Mucosa of descending colon (tissue), 3 donors: ENCODE measurements at regions not wholly inside any gene's neighbourhood (a gene's known extent, or its start where the extent isn't known, plus 50 kb on each side); places are given as distances from the start of the nearest gene placed in this dataset.

Experiments used
- ATAC-seq: fragments of 200-7000 bp; cut with Tn5 transposase; one replicate; pipeline ENCODE4 v1.9.1; 2020; ENCODE audit warnings: mild to moderate bottlenecking, moderate library complexity
- DNase-seq, 3 donors: peaks; one replicate each; pipeline ENCODE4 v3.0.0-alpha.2; 2020
- H3K36me3 ChIP-seq: fragments of 200-600 bp; one replicate; pipeline ENCODE4 v1.8.0; 2021; ENCODE audit warnings: low read depth, mild to moderate bottlenecking
- H3K4me1 ChIP-seq: fragments of 200-600 bp; one replicate; pipeline ENCODE4 v1.8.0; 2021; ENCODE audit warnings: low read depth, mild to moderate bottlenecking
- H3K4me3 ChIP-seq: fragments of 200-600 bp; one replicate; pipeline ENCODE4 v1.8.0; 2021; ENCODE audit warnings: mild to moderate bottlenecking
- H3K9me3 ChIP-seq: fragments of 200-600 bp; one replicate; pipeline ENCODE4 v1.8.0; 2021; ENCODE audit warnings: mild to moderate bottlenecking
- intact Hi-C, 2 donors: fragments of 100-400 bp; cut with DNase I in 1 of 2; cut with micrococcal nuclease in 1 of 2; formaldehyde crosslinking; loops; one replicate each; pipeline versions ENCODE4 v1.11.0 to v1.11.1; 2022; cut with DNase I, micrococcal nuclease
- TF ChIP-seq, protein P1 (sequence below): fragments of 200-600 bp; IDR thresholded peaks from one replicate; pipeline ENCODE4 v1.8.0; 2022; ENCODE audit warnings: antibody characterized with exemption, mild to moderate bottlenecking
- donor health status: DM: no; HTN: no; CAD: no; lungs with moderate emphysema.
- donor health status: DM: no; HTN: no; CAD: no.
- donor health status: DM: no; HTN: yes; CAD: no.

DNA sequence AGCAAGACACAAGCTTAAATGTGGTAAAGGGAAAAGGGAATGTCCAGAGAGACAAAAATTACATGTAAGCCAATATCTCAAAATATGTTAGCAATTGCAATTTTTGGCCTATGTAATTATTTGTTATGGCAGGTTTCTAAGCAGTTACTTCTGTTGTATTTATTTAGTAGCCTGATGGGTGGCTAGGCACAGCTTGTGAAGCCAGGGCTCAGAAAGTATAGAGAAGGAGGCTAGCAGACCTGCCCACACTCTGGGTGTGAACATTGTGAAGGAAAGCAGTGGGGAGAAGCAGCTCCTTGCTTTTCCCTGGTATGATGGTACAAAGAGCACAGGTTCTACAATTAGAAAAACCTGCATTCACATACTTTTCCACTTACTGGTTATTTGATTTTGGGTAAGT is 196.5 kb upstream of the PGR start:
- intact Hi-C loops = no loop called here
- no peaks in the 10 kb centered on the region for H3K36me3 ChIP-seq
- no peaks in the 10 kb centered on the region for H3K9me3 ChIP-seq
- H3K4me1 ChIP-seq = no peaks in the 10 kb centered on the region
- TF ChIP-seq, protein P1, sequence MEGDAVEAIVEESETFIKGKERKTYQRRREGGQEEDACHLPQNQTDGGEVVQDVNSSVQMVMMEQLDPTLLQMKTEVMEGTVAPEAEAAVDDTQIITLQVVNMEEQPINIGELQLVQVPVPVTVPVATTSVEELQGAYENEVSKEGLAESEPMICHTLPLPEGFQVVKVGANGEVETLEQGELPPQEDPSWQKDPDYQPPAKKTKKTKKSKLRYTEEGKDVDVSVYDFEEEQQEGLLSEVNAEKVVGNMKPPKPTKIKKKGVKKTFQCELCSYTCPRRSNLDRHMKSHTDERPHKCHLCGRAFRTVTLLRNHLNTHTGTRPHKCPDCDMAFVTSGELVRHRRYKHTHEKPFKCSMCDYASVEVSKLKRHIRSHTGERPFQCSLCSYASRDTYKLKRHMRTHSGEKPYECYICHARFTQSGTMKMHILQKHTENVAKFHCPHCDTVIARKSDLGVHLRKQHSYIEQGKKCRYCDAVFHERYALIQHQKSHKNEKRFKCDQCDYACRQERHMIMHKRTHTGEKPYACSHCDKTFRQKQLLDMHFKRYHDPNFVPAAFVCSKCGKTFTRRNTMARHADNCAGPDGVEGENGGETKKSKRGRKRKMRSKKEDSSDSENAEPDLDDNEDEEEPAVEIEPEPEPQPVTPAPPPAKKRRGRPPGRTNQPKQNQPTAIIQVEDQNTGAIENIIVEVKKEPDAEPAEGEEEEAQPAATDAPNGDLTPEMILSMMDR = no peak
- no peak for DNase-seq
- no peak overlapping the region for H3K4me3 ChIP-seq
- no peak for ATAC-seq

DNA sequence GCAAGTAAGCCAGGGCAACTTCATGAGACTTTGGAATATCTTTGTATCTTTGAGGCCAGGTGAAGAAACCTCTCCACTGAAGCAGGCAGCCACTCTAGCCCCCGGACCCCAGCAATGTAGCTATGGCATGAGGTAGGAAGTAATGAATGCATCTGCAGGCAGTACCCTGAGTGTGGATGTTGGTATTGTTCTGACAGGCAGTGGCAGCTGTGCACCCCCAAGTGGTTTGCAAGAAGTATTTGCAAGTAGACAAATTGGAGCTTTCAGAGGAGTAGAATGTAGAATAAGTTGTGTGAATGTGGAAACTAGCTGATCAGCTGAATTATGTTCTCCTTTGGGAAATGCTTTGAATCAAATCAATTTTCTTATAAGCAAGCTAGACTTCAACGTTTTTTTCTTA is 194.4 kb upstream of the PGR start:
- TF ChIP-seq, protein P1 = no peak
- H3K4me3 ChIP-seq = no peak overlapping the region
- H3K36me3 ChIP-seq = no peaks in the 10 kb centered on the region
- ATAC-seq (no peak), DNase-seq (peak in 1 of 3 donors; percentile 6)
- no peaks in the 10 kb centered on the region for H3K4me1 ChIP-seq
- intact Hi-C loops = no loop called here
- H3K9me3 ChIP-seq = no peaks in the 10 kb centered on the region

DNA sequence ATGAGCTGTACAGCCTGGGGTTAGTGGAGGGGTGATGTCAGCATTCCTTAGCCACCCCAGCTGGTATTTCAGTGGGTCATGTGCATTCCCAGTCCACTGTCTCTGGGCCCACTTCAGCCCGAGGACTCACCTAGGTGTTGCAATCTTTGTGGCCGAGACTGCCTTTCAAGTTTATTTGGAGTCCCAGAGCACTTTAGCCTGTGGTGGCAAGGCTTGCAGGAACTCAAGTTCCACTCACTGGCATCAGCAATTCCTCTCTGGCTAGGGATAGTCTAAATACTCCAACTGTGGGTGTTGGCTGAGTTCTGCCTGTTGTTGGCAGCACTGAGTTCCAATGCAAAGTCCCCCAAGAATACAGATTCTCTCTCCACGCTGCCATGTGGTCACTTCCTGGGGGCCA is 191.6 kb upstream of the PGR start:
- Histone ChIP-seq H3K9me3 (no peaks in the 10 kb centered on the region), H3K36me3 (no peaks in the 10 kb centered on the region), H3K4me1 (no peaks in the 10 kb centered on the region), H3K4me3 (no peak overlapping the region)
- TF ChIP-seq, protein P1 = no peak
- intact Hi-C loops = no loop called here
- ATAC-seq = no peak
- no peak for DNase-seq

DNA sequence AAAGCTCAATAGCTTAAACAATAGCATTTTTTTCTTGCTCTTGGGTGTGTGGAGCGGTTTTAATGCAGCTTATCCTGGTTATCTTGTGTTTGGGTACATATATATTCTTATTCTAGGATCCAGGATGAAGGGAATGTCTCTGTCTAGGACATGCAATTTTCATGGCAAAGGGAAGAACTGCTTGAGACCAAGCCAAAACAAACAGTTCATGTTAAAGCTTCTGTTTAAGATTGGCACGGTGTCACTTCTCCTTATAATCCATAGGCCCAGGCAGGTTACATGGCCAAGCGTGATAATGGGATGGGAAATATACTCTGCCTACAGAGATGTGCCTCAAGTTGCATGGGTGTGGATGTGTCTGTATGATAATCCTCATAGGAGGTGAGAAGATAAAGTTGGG is 177.1 kb upstream of the PGR start:
- no peak overlapping the region for H3K4me3 ChIP-seq
- H3K9me3 ChIP-seq = no peaks in the 10 kb centered on the region
- no peaks in the 10 kb centered on the region for H3K4me1 ChIP-seq
- no peak for DNase-seq
- intact Hi-C loops = no loop called here
- H3K36me3 ChIP-seq = no peaks in the 10 kb centered on the region
- ATAC-seq = no peak
- TF ChIP-seq, protein P1 = no peak

DNA sequence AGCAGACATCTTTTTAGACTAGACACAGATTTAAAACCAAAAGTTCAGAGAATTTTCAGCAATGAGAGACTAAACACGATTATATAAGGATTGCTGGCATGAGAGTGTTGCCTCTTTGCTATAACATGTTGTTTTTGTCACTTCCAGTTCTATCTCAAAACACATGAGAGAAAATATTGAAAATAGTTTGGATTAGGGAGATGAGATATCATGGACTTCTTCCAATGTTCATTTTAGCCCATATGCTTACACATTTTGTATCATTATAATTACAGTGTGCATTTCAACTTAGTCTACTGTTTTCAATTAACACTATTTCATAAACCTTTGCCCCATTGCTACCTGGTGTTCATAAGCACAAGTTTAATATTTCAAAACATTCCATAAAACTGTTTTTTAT is 175.9 kb upstream of the PGR start:
- intact Hi-C loops = no loop called here
- TF ChIP-seq, protein P1 = no peak
- no peak for ATAC-seq
- Histone ChIP-seq H3K4me3 (no peak overlapping the region), H3K4me1 (no peaks in the 10 kb centered on the region), H3K9me3 (no peaks in the 10 kb centered on the region), H3K36me3 (no peaks in the 10 kb centered on the region)
- DNase-seq = no peak

DNA sequence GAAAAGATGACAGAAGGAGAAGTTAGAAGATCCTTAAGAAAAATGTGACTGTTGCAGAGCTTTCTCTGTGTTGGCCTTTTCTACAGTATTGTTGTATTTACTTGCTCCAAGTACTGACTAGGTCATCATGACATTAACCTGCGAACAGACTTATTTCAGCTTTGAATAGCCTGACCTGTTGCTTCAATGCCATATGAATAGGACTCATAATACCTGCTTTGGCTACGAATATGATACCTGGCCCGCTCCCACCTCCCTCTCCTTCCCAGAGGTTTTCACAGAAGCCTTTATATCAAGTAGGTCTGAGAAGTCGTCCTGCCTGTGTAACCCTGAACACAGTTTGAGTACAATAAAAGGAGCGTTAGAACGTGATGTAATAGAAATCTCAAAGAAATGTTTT is 169.6 kb upstream of the PGR start:
- DNase-seq (no peak), ATAC-seq (no peak)
- intact Hi-C loops = no loop called here
- H3K4me3 ChIP-seq = no peak overlapping the region
- H3K9me3 ChIP-seq = no peaks in the 10 kb centered on the region
- TF ChIP-seq, protein P1 = no peak
- no peaks in the 10 kb centered on the region for H3K36me3 ChIP-seq
- H3K4me1 ChIP-seq = no peaks in the 10 kb centered on the region
